Body of pancreas (tissue), 4 donors: ENCODE measurements at regions not wholly inside any gene's neighbourhood (a gene's known extent, or its start where the extent isn't known, plus 50 kb on each side); places are given as distances from the start of the nearest gene placed in this dataset.

Experiments
- ATAC-seq: fragments of 150-250 bp; one replicate; pipeline ENCODE4 v1.9.1; 2016
- DNase-seq, 4 donors: peaks; one replicate each; pipeline ENCODE4 v3.0.0-alpha.2; 2019
- H3K27ac ChIP-seq, 4 donors: fragments of 200-600 bp; sonication (generic); 1 replicate in 3 of 4; 2 replicates in 1 of 4; pipeline versions ENCODE4 v1.5.1 to v1.6.1; 2016 to 2019; ENCODE audit warnings: mild to moderate bottlenecking in 1 of 4, mixed read lengths in 1 of 4, moderate library complexity in 1 of 4
- H3K27me3 ChIP-seq, 2 donors: fragments of 200-600 bp; sonication (generic); one replicate each; pipeline ENCODE4 v1.6.0; 2016; ENCODE audit warnings: mild to moderate bottlenecking in 1 of 2
- H3K36me3 ChIP-seq, 2 donors: fragments of 200-600 bp; sonication (generic); replicated peaks in 1 of 2; 2 replicates each; pipeline ENCODE4 v1.5.1; 2016; ENCODE audit warnings: low read depth in 2 of 2; ENCODE audit not compliant: insufficient read depth in 1 of 2
- H3K4me1 ChIP-seq: fragments of 200-600 bp; sonication (generic); one replicate; pipeline ENCODE4 v1.6.0; 2016
- H3K4me3 ChIP-seq, 2 donors: fragments of 200-600 bp; sonication (generic); 1 replicate in 1 of 2; 2 replicates in 1 of 2; pipeline ENCODE4 v1.5.1; 2016 to 2019
- H3K9me3 ChIP-seq, 3 donors: fragments of 200-600 bp; sonication (generic); 1 replicate in 2 of 3; 2 replicates in 1 of 3; pipeline ENCODE4 v1.5.1; 2016
- CTCF ChIP-seq, 7 experiments: fragments of 450-650 bp in 4 of 7; fragments of 200-600 bp in 3 of 7; sonication (generic) in 3 of 7; IDR thresholded peaks; one replicate each; pipeline ENCODE4 v1.5.1; 2016 to 2019; ENCODE audit warnings: antibody characterized with exemption in 7 of 7
- POLR2A ChIP-seq, 3 donors: fragments of 450-650 bp; IDR thresholded peaks; one replicate each; pipeline ENCODE4 v1.6.1; 2016; ENCODE audit warnings: antibody characterized with exemption in 3 of 3, mild to moderate bottlenecking in 2 of 3
- WGBS, 2 donors: methylation state at CpG; one replicate each; pipeline ENCODE4 v1.1.5; 2017; 5-methylcytosine and 5-hydroxymethylcytosine counted together
- intact Hi-C: fragments of 100-400 bp; cut with DNase I; formaldehyde crosslinking; loops from one replicate; pipeline ENCODE4 v1.15.1; 2023

GRCh38 chr4:82149750-82150149, 224.0 kb downstream of the HNRNPD start:
- Histone ChIP-seq H3K4me1 (no peaks in the 10 kb centered on the region), H3K4me3 (no peak overlapping the region), H3K9me3 (no peaks in the 10 kb centered on the region), H3K36me3 (no peaks in the 10 kb centered on the region), H3K27ac (no peak overlapping the region), H3K27me3 (no peaks in the 10 kb centered on the region)
- TF ChIP-seq POLR2A (IDR thresholded peaks at IDR 0.05) (no peak), CTCF (IDR thresholded peaks at IDR 0.05) (no peak)
- ATAC-seq (no peak), DNase-seq (no peak)
- intact Hi-C loops: no loop called here

- no peaks in the 10 kb centered on the region for H3K4me1 ChIP-seq
- no peaks in the 10 kb centered on the region for H3K9me3 ChIP-seq
- intact Hi-C loops: no loop called here
- H3K36me3 ChIP-seq: no peaks in the 10 kb centered on the region
- no peak overlapping the region for H3K4me3 ChIP-seq
- no peak overlapping the region for H3K27ac ChIP-seq
- 54 to 57% methylated on average over 3 of the region's 3 CpGs for WGBS, 2 donors
- no peak for ATAC-seq
- TF ChIP-seq POLR2A (IDR thresholded peaks at IDR 0.05) (no peak), CTCF (IDR thresholded peaks at IDR 0.05) (no peak)
- DNase-seq: no peak
- no peaks in the 10 kb centered on the region for H3K27me3 ChIP-seq
Observed at GRCh38 chr4:82145850-82146249, 227.9 kb downstream of the HNRNPD start.

- intact Hi-C loops: no loop called here
- Histone ChIP-seq H3K4me1 (no peaks in the 10 kb centered on the region), H3K36me3 (no peaks in the 10 kb centered on the region), H3K4me3 (no peak overlapping the region), H3K27me3 (no peaks in the 10 kb centered on the region), H3K9me3 (no peaks in the 10 kb centered on the region), H3K27ac (no peak overlapping the region)
- TF ChIP-seq CTCF (IDR thresholded peaks at IDR 0.05): no peak
- no peak for TF ChIP-seq POLR2A (IDR thresholded peaks at IDR 0.05)
- WGBS, 2 donors: 68 to 72% methylated on average over 2 of the region's 2 CpGs
- ATAC-seq: no peak
- DNase-seq: no peak
Observed at GRCh38 chr4:82140422-82140821, 233.4 kb downstream of the HNRNPD start.

GRCh38 chr4:82139287-82139686, 234.5 kb downstream of the HNRNPD start:
- 70 to 73% methylated on average over 3 of the region's 3 CpGs for WGBS, 2 donors
- no peak overlapping the region for H3K27ac ChIP-seq
- no peaks in the 10 kb centered on the region for H3K4me1 ChIP-seq
- H3K9me3 ChIP-seq: no peaks in the 10 kb centered on the region
- TF ChIP-seq CTCF (IDR thresholded peaks at IDR 0.05) (no peak), POLR2A (IDR thresholded peaks at IDR 0.05) (no peak)
- intact Hi-C loops: no loop called here
- ATAC-seq (no peak), DNase-seq (no peak)
- H3K27me3 ChIP-seq: no peaks in the 10 kb centered on the region
- no peak overlapping the region for H3K4me3 ChIP-seq
- H3K36me3 ChIP-seq: no peaks in the 10 kb centered on the region

GRCh38 chr4:82138374-82138773, 235.4 kb downstream of the HNRNPD start:
- no peak overlapping the region for H3K27ac ChIP-seq
- H3K4me3 ChIP-seq: no peak overlapping the region
- DNase-seq (no peak), ATAC-seq (no peak)
- H3K4me1 ChIP-seq: no peaks in the 10 kb centered on the region
- no peaks in the 10 kb centered on the region for H3K36me3 ChIP-seq
- intact Hi-C loops: no loop called here
- TF ChIP-seq POLR2A (IDR thresholded peaks at IDR 0.05) (no peak), CTCF (IDR thresholded peaks at IDR 0.05) (no peak)
- no peaks in the 10 kb centered on the region for H3K9me3 ChIP-seq
- WGBS, 2 donors: 54 to 64% methylated on average over 4 of the region's 4 CpGs
- H3K27me3 ChIP-seq: no peaks in the 10 kb centered on the region
